A673 (cell line): ENCODE measurements at regions not wholly inside any gene's neighbourhood (a gene's known extent, or its start where the extent isn't known, plus 50 kb on each side); places are given as distances from the start of the nearest gene placed in this dataset.
A peak's percentile ranks its signal among the peaks of the same experiment; 100 is the strongest.

Source experiments
- BruUV-seq: library from RNA; stranded (reverse); fragments of 400-500 nt; replicated peaks from 2 replicates; lab custom pipeline; 2021; lab: Mats Ljungman, UMichigan
- CTCF ChIA-PET: fragments of 300-600 bp; sonication (Branson Sonifier 250); formaldehyde crosslinking; loops from one replicate; lab custom pipeline; 2022; ENCODE audit warnings: antibody characterized with exemption; lab: Charles Lee
- POLR2A ChIA-PET: fragments of 300-600 bp; sonication (Branson Sonifier 250); formaldehyde crosslinking; loops from one replicate; lab custom pipeline; 2022; ENCODE audit warnings: antibody characterized with exemption; ENCODE audit not compliant: low non-redundant PET; lab: Charles Lee
- DNase-seq: peaks from one replicate; pipeline ENCODE4 v3.0.0-alpha.2; 2015; ENCODE audit warnings: low spot score
- H3K27ac ChIP-seq: fragments of 200-600 bp; sonication (generic); 2 replicates; pipeline ENCODE4 v1.5.1; 2016; ENCODE audit warnings: mixed run types, low read depth, mild to moderate bottlenecking, mixed read lengths, antibody characterized with exemption, low read length; ENCODE audit not compliant: poor library complexity, severe bottlenecking
- H3K27me3 ChIP-seq: fragments of 200-600 bp; sonication (generic); replicated peaks from 2 replicates; pipeline ENCODE4 v1.6.1; 2017; ENCODE audit warnings: mixed run types, low read depth, mild to moderate bottlenecking, mixed read lengths, antibody characterized with exemption, low read length; ENCODE audit not compliant: insufficient read depth, poor library complexity
- H3K36me3 ChIP-seq: fragments of 200-600 bp; sonication (generic); 2 replicates; pipeline ENCODE4 v1.6.1; 2016; ENCODE audit warnings: mixed run types, mild to moderate bottlenecking, mixed read lengths, antibody characterized with exemption, low read length; ENCODE audit not compliant: insufficient read depth, poor library complexity, severe bottlenecking
- H3K4me1 ChIP-seq: fragments of 200-600 bp; sonication (generic); 2 replicates; pipeline ENCODE4 v1.6.1; 2017; ENCODE audit warnings: mixed run types, mild to moderate bottlenecking, mixed read lengths, antibody characterized with exemption, low read length; ENCODE audit not compliant: insufficient read depth, poor library complexity, severe bottlenecking
- H3K4me3 ChIP-seq: fragments of 200-600 bp; sonication (generic); 2 replicates; pipeline ENCODE4 v1.5.1; 2016; ENCODE audit warnings: low read depth, mixed run types, mild to moderate bottlenecking, mixed read lengths, low read length; ENCODE audit not compliant: poor library complexity, severe bottlenecking
- H3K9me3 ChIP-seq: fragments of 200-600 bp; sonication (generic); 2 replicates; pipeline ENCODE4 v1.6.1; 2016; ENCODE audit warnings: mixed run types, low read depth, mild to moderate bottlenecking, mixed read lengths, antibody characterized with exemption, low read length; ENCODE audit not compliant: poor library complexity, severe bottlenecking
- CTCF ChIP-seq: fragments of 300-800, 200-600 bp; sonication (generic); conservative IDR thresholded peaks from 2 replicates; pipeline ENCODE4 v1.5.1; 2017; ENCODE audit warnings: low read depth, mild to moderate bottlenecking, antibody characterized with exemption, low read length, moderate library complexity, mixed read lengths
- EZH2 ChIP-seq: fragments of 200-600 bp; sonication (generic); IDR thresholded peaks from 2 replicates; pipeline ENCODE4 v1.6.1; 2017; ENCODE audit warnings: borderline replicate concordance, low read depth, mild to moderate bottlenecking, mixed read lengths, antibody characterized with exemption, low read length; ENCODE audit not compliant: poor library complexity, severe bottlenecking
- intact Hi-C: fragments of 100-400 bp; cut with micrococcal nuclease; formaldehyde crosslinking; loops from one replicate; pipeline ENCODE4 v1.10.0; 2022; ENCODE audit not compliant: unreplicated experiment

- CTCF ChIA-PET: no interaction called here
- BruUV-seq: no TSS peak
Measured at GRCh38 chr3:80213086-80213485, 445.3 kb upstream of the ROBO1 start.

GRCh38 chr3:80192936-80193335, 425.1 kb upstream of the ROBO1 start:
- POLR2A ChIA-PET: no interaction called here
- no peaks in the 10 kb centered on the region for H3K36me3 ChIP-seq
- intact Hi-C loops: no loop called here

More at GRCh38 chr3:80213086-80213485, 445.3 kb upstream of the ROBO1 start:
- Histone ChIP-seq H3K4me3 (no peak overlapping the region), H3K9me3 (no peaks in the 10 kb centered on the region), H3K27me3 (no peaks in the 10 kb centered on the region), H3K4me1 (no peaks in the 10 kb centered on the region), H3K36me3 (no peaks in the 10 kb centered on the region), H3K27ac (no peak overlapping the region)
- intact Hi-C loops: no loop called here
- POLR2A ChIA-PET: no interaction called here
- no peak for TF ChIP-seq EZH2
- no peak for TF ChIP-seq CTCF
- DNase-seq: peak; percentile 6

GRCh38 chr3:80190051-80190450, 422.3 kb upstream of the ROBO1 start:
- Histone ChIP-seq H3K36me3 (no peaks in the 10 kb centered on the region), H3K4me3 (no peak overlapping the region), H3K27me3 (no peaks in the 10 kb centered on the region), H3K4me1 (peaks cover 26% of the 10 kb centered on the region), H3K9me3 (peaks cover 1% of the 10 kb centered on the region), H3K27ac (peak overlapping the region; percentile 70)
- CTCF ChIA-PET: no interaction called here
- no peak for TF ChIP-seq EZH2
- no peak for TF ChIP-seq CTCF
- intact Hi-C loops: no loop called here
- BruUV-seq: no TSS peak
- POLR2A ChIA-PET: no interaction called here
- DNase-seq: peak; percentile 93

More at GRCh38 chr3:80192936-80193335, 425.1 kb upstream of the ROBO1 start:
- CTCF ChIA-PET: no interaction called here
- Histone ChIP-seq H3K9me3 (peaks cover 3% of the 10 kb centered on the region), H3K4me1 (peaks cover 26% of the 10 kb centered on the region), H3K4me3 (no peak overlapping the region), H3K27me3 (no peaks in the 10 kb centered on the region), H3K27ac (no peak overlapping the region)
- no TSS peak for BruUV-seq
- TF ChIP-seq EZH2 (no peak), CTCF (no peak)
- no peak for DNase-seq
